AG10803 (cell line): ENCODE measurements at regions not wholly inside any gene's neighbourhood (a gene's known extent, or its start where the extent isn't known, plus 50 kb on each side); places are given as distances from the start of the nearest gene placed in this dataset.

Experiments used
- DNase-seq: peaks from one replicate; pipeline ENCODE4 v3.0.0; 2010; ENCODE audit warnings: low read depth
- H3K4me3 ChIP-seq: 2 replicates; pipeline ENCODE4 v1.5.1; 2011; ENCODE audit warnings: mild to moderate bottlenecking, low read length, control low read depth
- CTCF ChIP-seq: conservative IDR thresholded peaks from 2 replicates; pipeline ENCODE4 v1.5.1; 2011; ENCODE audit warnings: mild to moderate bottlenecking, low read length, control low read depth, inconsistent platforms

GRCh38 chr9:14413812-14414211 is 99.9 kb upstream of the NFIB start:
- no peak for TF ChIP-seq CTCF
- H3K4me3 ChIP-seq = no peak overlapping the region
- DNase-seq = no peak

- no peak for DNase-seq
- no peak for TF ChIP-seq CTCF
These were observed 98.8 kb upstream of the NFIB start for GRCh38 chr9:14412775-14413174.

DNA sequence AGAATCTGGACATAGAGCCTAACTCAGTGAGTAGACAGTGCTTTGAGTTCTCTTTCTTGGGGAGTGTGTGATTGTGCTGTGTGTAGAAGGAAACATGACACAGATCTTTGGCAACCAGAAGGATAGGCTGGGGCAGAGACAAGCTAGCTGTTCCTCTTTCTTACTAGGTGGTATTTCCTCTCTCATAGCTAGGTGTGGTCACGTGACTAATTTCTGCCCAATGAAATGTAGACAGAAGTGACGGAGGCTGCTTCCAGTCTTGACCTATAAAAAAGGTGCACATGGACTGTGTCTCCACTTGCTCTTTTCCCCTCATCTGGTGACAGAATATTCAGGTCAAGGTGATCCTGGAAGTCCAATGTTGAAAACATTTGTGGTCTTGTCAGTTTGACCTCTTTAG is 92.5 kb upstream of the NFIB start:
- H3K4me3 ChIP-seq = no peak overlapping the region
- no peak for TF ChIP-seq CTCF
- no peak for DNase-seq

More at GRCh38 chr9:14412775-14413174, 98.8 kb upstream of the NFIB start:
- H3K4me3 ChIP-seq = no peak overlapping the region

DNA sequence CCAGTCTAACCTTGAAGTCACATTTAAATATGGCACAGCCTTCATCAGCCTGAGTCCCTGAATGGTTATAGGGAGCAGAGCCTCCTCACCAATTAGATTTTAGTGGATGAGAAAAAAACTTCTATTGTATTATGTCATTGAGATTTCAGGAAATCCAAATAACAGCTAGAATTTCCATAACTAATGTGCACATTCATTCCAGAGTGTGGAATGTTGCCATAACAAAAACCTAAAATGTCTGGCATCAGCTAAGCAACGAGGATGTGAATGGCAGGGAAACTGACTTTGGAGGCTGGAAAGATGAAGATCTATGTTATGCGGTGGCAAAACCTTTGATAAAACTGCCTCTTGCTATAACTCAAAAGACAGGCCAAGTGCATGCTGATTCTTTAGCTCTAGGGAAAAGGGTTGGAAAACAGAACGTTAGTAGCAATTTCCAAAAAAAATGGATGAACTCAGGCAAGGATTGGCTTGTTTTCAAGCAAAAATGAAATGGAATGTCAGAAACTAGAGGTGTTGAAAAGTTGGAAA is 91.3 kb upstream of the NFIB start:
- H3K4me3 ChIP-seq = no peak overlapping the region
- TF ChIP-seq CTCF = no peak
- no peak for DNase-seq

GRCh38 chr9:14403081-14403480 is 89.1 kb upstream of the NFIB start:
- no peak for DNase-seq
- no peak overlapping the region for H3K4me3 ChIP-seq
- no peak for TF ChIP-seq CTCF

GRCh38 chr9:14402583-14402982 is 88.6 kb upstream of the NFIB start:
- no peak overlapping the region for H3K4me3 ChIP-seq
- no peak for TF ChIP-seq CTCF
- DNase-seq = no peak

GRCh38 chr9:14401911-14402310 is 88.0 kb upstream of the NFIB start:
- no peak overlapping the region for H3K4me3 ChIP-seq
- DNase-seq = no peak
- TF ChIP-seq CTCF = no peak
